ENCODE measurements at regions not wholly inside any gene's neighbourhood (a gene's known extent, or its start where the extent isn't known, plus 50 kb on each side); places are given as distances from the start of the nearest gene placed in this dataset.

- ChIA-PET POLR2A (no interaction called here), CTCF (interaction anchor here (0.9 kb wide), 1 partner anchor 9 kb away, joined by 3 read pairs; no protein-coding TSS in a partner anchor)
- H3K4me2 ChIP-seq: no peak overlapping the region
- no peak for TF ChIP-seq ZSCAN20 (CRISPR knock-in tag; IDR thresholded peaks at IDR 0.05)
- no peak for TF ChIP-seq EHMT2 (IDR thresholded peaks at IDR 0.05; ENCODE audit: low read depth)
- no peak for TF ChIP-seq RCOR1 (IDR thresholded peaks at IDR 0.05; ENCODE audit: low read depth, low read length)
- no peak for TF ChIP-seq BCL3 (IDR thresholded peaks at IDR 0.05)
- no peak for ATAC-seq
- no peaks in the 10 kb centered on the region for H3K9me3 ChIP-seq
- no peak for FAIRE-seq
- 67% methylated on average over 3 of the region's 3 CpGs for WGBS (ENCODE audit: missing lambda C conversion rate)
- no peak for DNase-seq (ENCODE audit: low read depth in 1 of 2, low spot score in 1 of 2)
- H3K4me1 ChIP-seq: peaks cover 14% of the 10 kb centered on the region
- H3K4me3 ChIP-seq: no peak overlapping the region
- H3K27ac ChIP-seq: no peak overlapping the region
These were observed 147.9 kb upstream of the THBS1 start for GRCh38 chr15:39432912-39433348.

- no peak overlapping the region for H3K4me2 ChIP-seq
- TF ChIP-seq FOXS1 (CRISPR knock-in tag; IDR thresholded peaks at IDR 0.05) (no peak), KDM5A (IDR thresholded peaks at IDR 0.05) (no peak), FOSB (CRISPR knock-in tag; IDR thresholded peaks at IDR 0.05) (no peak), NPAS2 (CRISPR knock-in tag; IDR thresholded peaks at IDR 0.05; ENCODE audit: borderline replicate concordance) (no peak), JUNB (IDR thresholded peaks at IDR 0.05) (no peak), TP53 (CRISPR knock-in tag; IDR thresholded peaks at IDR 0.05) (no peak), POLR2A (IDR thresholded peaks at IDR 0.05; ENCODE audit: low read length) (no peak), BHLHE40 (IDR thresholded peaks at IDR 0.05; ENCODE audit: low read depth, low read length) (no peak), ESRRA (IDR thresholded peaks at IDR 0.05; ENCODE audit: borderline replicate concordance, low read length) (no peak), EHF (CRISPR knock-in tag; IDR thresholded peaks at IDR 0.05) (no peak), USF2 (IDR thresholded peaks at IDR 0.05) (no peak), EHMT2 (IDR thresholded peaks at IDR 0.05; ENCODE audit: low read depth) (no peak), SMC3 (IDR thresholded peaks at IDR 0.05) (no peak), CHD4 (IDR thresholded peaks at IDR 0.05; ENCODE audit: borderline replicate concordance) (no peak), HDAC2 (IDR thresholded peaks at IDR 0.05) (no peak), RCOR1 (IDR thresholded peaks at IDR 0.05; ENCODE audit: low read depth, low read length) (no peak), TFCP2L1 (CRISPR knock-in tag; IDR thresholded peaks at IDR 0.05) (no peak)
- CTCF ChIA-PET: interaction anchor here (0.9 kb wide), 1 partner anchor 8 kb away, joined by 3 read pairs; no protein-coding TSS in a partner anchor
- 47% methylated on average over 2 of the region's 2 CpGs for WGBS (ENCODE audit: missing lambda C conversion rate)
- DNase-seq (ENCODE audit: low read depth in 1 of 2, low spot score in 1 of 2) (no peak), ATAC-seq (no peak), FAIRE-seq (no peak)
- POLR2A ChIA-PET: no interaction called here
- no peak overlapping the region for H3K4me3 ChIP-seq
- H3K9me3 ChIP-seq: no peaks in the 10 kb centered on the region
- no peak overlapping the region for H3K27ac ChIP-seq
- peaks cover 14% of the 10 kb centered on the region for H3K4me1 ChIP-seq
These were observed 147.5 kb upstream of the THBS1 start for GRCh38 chr15:39433376-39433775.

- no peak for FAIRE-seq
- Histone ChIP-seq H3K4me2 (no peak overlapping the region), H3K9me3 (no peaks in the 10 kb centered on the region), H3K4me1 (peaks cover 14% of the 10 kb centered on the region), H3K4me3 (no peak overlapping the region), H3K27ac (no peak overlapping the region)
- POLR2A ChIA-PET: no interaction called here
- no peak for TF ChIP-seq FOSL2 (IDR thresholded peaks at IDR 0.05)
- TF ChIP-seq FOSL2 (CRISPR knock-in tag; IDR thresholded peaks at IDR 0.05): no peak
- TF ChIP-seq CEBPB (IDR thresholded peaks at IDR 0.05): no peak
- TF ChIP-seq GATA3 (IDR thresholded peaks at IDR 0.05; ENCODE audit: borderline replicate concordance): no peak
- no peak for TF ChIP-seq JUNB (IDR thresholded peaks at IDR 0.05)
- TF ChIP-seq KDM5A (IDR thresholded peaks at IDR 0.05): no peak
- no peak for TF ChIP-seq ZFP36 (IDR thresholded peaks at IDR 0.05; ENCODE audit: borderline replicate concordance, partially characterized antibody)
- TF ChIP-seq CTCF (IDR thresholded peaks at IDR 0.05): no peak
- TF ChIP-seq BCL3 (IDR thresholded peaks at IDR 0.05): no peak
- TF ChIP-seq TP53 (CRISPR knock-in tag; IDR thresholded peaks at IDR 0.05): no peak
- TF ChIP-seq EHMT2 (IDR thresholded peaks at IDR 0.05; ENCODE audit: low read depth): no peak
- no peak for TF ChIP-seq JUN (IDR thresholded peaks at IDR 0.05)
- TF ChIP-seq MYC (IDR thresholded peaks at IDR 0.05; ENCODE audit: borderline replicate concordance, low read length): no peak
- TF ChIP-seq HOXB5 (CRISPR knock-in tag; IDR thresholded peaks at IDR 0.05): no peak
- DNase-seq (ENCODE audit: low read depth in 1 of 2, low spot score in 1 of 2): no peak
- CTCF ChIA-PET: no interaction called here
- no peak for ATAC-seq
- WGBS (ENCODE audit: missing lambda C conversion rate): 75% methylated on average over 4 of the region's 4 CpGs
These were observed 146.7 kb upstream of the THBS1 start for GRCh38 chr15:39434163-39434562.

Measured in A549 (cell line).